GM18526 (cell line): ENCODE measurements at regions not wholly inside any gene's neighbourhood (a gene's known extent, or its start where the extent isn't known, plus 50 kb on each side); places are given as distances from the start of the nearest gene placed in this dataset.

ENCODE experiments used
- POLR2A ChIP-seq: IDR thresholded peaks from 3 replicates; pipeline ENCODE4 v1.6.1; 2011; ENCODE audit not compliant: insufficient read length; ENCODE audit errors: extremely low read depth

DNA sequence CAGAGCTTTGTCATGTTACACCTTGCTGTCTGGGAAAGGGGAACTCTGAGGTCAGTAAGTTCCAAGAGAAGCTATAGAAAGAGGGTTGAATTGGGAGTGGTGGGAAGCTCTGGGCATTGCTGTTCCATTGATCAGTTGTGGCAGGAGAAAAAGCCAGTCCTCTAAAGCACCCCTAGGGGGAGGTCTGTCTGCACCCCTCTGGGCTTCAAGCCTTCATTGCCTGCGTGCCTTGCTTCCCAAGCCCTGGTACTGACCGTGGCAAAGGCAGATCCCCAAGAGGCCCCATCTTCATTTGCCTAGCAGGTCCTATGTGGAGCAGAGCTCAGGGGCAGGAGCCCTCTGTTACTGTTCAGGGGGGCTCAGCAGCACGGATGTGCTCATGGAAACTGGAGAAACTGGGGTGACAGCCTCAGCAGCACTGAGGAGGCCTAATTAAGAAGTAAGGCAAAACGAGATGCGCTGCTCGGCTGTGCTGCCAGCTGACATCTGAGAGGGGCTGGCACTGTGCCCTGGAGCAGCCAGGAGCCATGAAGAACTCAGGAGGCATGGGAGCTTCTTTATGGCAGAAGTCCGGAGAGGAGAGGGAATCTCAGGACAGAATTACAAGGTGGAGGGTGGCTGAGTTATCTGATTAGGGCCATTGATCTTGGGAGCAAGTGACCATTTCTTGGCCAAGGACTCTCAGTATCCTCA is 270.9 kb downstream of the RPLP1 start:
- no peak for TF ChIP-seq POLR2A

DNA sequence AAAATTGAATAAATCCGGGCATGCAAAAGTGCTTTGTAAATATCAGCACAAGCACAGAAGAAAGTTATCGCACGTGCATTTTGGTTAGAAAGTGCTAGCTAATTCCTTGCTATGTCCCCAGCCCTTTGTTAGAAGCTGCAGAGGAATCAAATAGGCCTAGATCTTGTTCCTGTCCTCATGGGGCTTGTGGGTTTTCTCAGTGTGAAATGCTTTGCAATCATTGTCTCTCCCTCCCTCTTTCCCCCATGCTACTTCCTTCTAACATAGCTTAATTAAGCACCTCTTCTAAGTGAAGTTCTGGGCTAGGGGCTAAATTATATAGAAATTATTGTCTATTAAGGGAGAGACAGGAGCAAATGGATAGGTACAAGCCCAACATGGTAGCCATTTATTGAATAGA is 271.7 kb downstream of the RPLP1 start:
- no peak for TF ChIP-seq POLR2A

DNA sequence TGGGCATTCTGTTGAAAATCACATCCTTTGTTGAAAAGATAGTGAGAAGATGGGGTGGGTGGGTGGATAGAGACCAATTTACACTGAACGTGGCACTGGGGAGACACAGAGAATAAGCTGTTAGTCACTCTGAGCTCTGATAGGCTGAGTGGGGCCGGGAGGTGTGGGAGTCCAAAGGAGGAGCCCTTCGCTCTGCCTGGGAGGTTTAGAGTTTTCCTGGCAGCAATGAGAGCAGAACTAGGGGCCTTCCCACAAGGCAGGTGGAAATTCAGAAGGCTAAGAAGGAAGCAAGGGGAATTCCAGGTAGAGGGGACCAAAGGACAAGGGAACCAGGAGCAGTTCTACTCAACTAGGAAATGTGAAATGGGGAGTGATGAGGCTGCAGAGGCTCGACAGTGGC is 272.7 kb downstream of the RPLP1 start:
- no peak for TF ChIP-seq POLR2A

DNA sequence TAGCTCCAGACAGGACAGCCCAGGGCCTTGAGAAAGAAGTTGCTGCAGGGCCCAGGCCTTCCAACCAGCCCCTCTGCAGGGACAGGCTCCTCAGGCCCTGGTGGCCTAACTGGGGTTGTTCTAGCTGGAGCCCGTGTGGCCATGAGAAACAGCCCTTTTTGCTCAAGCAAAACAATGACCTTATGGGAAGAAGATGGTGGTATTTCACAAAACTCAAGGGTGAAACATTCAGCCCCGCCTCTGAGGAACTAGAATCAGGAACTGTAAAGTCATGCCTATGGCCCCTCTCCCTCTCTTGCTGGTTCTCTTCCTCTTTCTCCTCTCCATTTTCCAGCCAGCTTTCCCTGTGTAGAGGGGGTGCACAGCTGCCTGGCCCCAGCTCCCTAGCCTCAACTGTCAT is 273.3 kb downstream of the RPLP1 start:
- no peak for TF ChIP-seq POLR2A

- TF ChIP-seq POLR2A: no peak
These were observed 274.7 kb downstream of the RPLP1 start for GRCh38 chr15:69727121-69727924.

DNA sequence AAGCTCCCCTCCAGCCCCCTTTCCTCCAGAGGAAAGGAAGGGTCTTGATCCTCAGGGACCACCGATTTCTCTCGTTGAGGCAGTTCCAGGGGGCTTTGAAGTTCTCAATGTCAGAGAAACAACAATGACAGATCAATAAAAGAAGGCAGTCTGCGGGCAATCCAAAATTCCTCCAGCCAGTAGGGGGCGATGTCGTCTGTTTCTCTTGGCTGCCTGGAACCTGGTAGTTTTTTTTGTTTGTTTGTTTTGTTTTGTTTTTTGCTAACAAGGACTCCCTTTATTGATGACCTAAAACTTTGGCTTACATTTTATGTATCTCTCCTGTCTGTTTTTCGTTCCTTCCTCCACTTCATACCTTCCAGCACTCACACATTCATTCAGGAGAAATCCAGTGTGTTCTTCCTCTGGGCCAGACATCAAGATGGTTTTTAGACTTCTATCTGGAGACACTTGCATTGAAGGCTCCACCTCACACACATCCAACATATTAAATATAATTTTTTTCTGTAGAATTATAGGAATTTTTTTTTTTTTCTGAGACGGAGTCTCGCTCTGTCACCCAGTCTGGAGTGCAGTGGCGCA is 276.6 kb downstream of the RPLP1 start:
- TF ChIP-seq POLR2A: no peak

DNA sequence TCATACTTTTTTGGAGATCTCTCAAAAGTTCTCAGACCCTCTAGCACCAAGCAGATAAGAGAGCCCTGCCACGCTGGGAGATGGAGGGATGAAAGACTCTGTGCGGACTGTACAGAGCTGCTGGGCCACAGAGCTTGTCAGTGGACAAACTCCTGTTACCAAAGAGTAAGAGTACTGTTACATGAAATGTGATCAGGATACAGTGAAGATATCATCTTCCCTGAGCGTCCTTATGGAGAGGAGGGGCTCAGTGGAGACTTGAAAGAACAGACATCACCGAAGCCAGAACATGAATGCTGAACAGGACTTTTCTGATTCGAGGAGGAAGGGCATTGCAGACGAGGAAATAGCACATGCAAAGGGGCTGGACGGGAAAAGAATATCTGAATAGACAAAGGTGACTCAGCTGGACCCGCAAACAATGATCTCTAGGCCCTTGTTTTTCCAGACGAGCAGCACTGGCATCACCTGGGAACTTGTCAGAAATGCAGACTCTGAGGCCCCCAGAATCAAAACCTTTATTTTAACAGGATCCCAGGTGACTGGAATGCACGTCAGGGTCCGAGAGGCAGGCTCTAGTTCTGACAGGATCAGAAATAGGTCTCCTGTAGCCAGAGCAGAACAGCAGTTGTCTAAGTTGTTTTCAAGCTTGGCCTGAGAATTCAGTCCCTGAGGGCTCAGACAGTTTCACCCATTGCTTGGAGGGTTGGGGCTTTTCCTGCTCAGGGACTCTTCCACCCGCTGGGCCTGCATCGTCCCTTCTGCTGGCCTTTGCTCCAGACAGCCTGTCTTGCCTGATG is 277.9 kb downstream of the RPLP1 start:
- no peak for TF ChIP-seq POLR2A

DNA sequence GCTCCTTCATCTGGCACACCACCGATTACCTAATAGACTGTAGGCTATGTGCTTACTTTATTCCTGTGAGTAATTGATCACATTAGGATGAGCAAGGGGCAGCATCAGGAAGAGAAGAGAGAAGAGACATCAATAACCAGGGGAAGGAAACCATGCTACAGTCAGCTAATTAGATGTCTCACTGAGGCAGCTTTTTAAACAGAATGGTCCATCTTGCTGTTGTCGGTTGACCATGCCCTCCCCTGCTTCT is 278.4 kb downstream of the RPLP1 start:
- no peak for TF ChIP-seq POLR2A

- TF ChIP-seq POLR2A: no peak
These were observed 279.0 kb downstream of the RPLP1 start for GRCh38 chr15:69731581-69731980.

DNA sequence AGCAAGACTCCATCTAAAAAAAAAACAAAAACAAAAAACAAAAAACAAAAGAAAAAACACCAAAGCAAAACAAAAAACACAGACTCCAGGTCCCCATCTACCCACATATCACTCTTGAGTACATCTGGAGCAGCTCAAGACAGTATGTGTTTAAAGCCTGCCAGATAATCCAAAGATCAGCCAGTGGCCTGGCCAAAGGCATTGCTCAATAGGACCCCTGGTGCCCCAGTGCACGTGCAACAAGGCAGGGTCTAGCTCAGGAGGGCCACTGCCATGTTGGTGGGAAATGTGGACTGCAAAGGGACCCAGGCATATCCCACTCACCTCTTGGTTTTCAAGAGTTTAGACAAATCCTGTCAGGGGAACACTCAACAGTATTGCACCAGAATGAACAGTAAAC is 279.5 kb downstream of the RPLP1 start:
- no peak for TF ChIP-seq POLR2A

DNA sequence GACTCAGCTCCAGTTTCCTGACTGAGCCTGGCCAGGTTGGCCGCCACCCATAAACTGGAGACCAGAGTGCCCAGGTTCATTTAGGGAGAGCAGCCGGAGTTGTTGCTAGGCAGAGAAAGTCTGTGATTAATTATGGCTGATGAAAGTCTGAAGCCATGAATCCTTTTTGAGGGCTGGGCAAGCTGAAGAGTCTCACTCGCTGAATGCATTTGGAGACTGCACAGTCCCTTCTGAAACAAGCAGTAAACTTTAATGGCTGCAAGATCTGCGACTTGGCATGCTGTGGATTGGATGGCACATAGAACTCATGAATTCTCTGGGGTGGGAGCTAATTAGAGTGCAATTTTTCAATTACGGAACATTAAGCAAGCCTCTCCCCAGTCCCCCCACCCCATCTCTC is 282.1 kb downstream of the RPLP1 start:
- no peak for TF ChIP-seq POLR2A

GRCh38 chr15:69735121-69735520 is 282.5 kb downstream of the RPLP1 start:
- no peak for TF ChIP-seq POLR2A

GRCh38 chr15:69736161-69736560 is 283.5 kb downstream of the RPLP1 start:
- TF ChIP-seq POLR2A: no peak

GRCh38 chr15:69737916-69738315 is 285.3 kb downstream of the RPLP1 start:
- TF ChIP-seq POLR2A: no peak

DNA sequence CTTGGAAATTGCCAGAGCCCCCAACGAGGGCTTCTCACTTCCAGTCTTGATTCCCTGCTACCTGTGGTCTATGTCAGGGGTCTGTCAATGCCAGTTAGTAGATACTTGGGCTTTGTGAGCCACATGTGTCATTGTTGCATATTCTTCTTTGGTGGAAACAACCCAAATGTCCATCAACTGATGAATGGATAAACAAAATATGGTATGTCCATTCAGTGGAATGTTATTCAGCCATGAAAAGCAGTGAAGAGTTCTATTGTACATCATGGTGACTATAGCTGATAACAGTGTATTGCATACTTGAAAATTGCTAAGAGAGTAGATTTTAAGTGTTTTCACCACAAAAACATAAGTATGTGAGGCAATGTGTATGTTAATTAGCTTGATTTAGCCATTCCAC is 288.1 kb downstream of the RPLP1 start:
- TF ChIP-seq POLR2A: no peak

- no peak for TF ChIP-seq POLR2A
These were observed 289.7 kb downstream of the RPLP1 start for GRCh38 chr15:69742361-69742760.

DNA sequence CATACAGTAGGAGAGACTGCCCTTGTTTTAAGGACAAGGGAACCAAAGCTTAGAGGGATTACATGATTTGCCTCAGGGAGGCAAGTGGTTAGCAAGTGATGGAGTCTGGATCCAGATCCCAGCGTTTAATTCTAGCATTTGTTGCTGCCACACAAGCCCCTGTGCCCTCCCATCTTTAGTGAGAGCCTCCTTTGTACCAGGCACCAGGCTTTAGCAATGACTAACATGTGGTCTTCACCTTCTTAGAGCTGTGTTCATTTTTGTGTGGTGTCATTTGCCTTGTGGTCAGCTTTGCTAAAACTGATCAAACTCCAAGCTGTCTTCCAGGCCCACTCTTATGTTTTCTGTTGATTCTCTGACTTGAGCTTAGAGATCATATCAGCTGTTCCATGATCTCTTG is 290.5 kb downstream of the RPLP1 start:
- TF ChIP-seq POLR2A: no peak
